ENCODE measurements at regions not wholly inside any gene's neighbourhood (a gene's known extent, or its start where the extent isn't known, plus 50 kb on each side); places are given as distances from the start of the nearest gene placed in this dataset.

DNA sequence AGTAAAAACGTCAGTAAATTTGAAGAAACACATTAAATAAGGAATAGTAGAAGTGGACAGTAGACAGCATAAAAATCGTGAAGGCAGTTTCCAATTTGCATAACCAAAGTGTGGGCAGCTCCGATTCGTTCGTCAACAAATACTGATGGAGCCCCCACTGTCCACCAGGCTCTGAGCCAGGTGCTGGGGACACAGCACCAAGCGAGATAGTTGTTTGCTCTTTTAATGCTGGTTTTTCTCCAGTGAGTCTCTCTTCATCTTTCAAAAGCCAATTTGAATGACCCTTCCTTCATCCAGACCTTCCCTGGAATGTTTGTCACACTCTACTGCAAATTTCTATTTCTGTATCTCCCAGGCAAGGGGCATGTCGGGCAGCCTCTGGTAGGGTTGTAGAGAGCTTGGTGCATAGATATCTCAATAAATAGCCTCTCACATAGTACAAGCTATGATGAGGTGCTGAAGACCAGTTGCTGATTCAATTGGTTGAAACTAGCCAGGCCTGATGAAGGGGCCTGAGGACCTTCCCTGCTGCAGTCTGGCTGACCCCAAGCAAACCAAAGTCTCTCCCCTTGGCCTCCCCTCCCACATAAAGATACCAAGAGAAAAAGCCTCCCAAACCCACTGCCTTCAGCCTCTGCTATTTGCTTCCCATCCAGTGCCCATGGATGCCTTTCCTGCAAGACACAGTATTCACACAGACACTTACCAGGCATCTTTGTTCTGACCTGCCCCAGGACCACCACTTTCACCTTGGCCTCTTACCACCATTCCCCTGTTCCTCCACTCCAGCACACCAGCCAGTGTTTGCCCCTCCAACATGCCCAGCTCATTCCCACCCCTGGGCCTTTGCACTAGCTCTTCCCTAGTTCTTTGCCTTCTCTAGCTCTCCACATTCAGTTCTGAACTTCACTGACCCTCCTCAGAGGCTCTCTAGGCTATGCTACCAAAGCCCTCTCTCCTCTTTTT, 125.2 kb downstream of the CEBPB start:
- Histone ChIP-seq H3K9me3 (no peaks in the 10 kb centered on the region), H3K36me3 (no peaks in the 10 kb centered on the region), H3K4me3 (no peak overlapping the region), H3K27ac (no peak overlapping the region), H3K4me1 (peaks cover 0 to 10% (median 9%) of the 10 kb centered on the region in 3 donors), H3K27me3 (no peaks in the 10 kb centered on the region)
- intact Hi-C loops (cut with DNase I), result no loop called here
- no peak for DNase-seq
- TF ChIP-seq, protein P1, sequence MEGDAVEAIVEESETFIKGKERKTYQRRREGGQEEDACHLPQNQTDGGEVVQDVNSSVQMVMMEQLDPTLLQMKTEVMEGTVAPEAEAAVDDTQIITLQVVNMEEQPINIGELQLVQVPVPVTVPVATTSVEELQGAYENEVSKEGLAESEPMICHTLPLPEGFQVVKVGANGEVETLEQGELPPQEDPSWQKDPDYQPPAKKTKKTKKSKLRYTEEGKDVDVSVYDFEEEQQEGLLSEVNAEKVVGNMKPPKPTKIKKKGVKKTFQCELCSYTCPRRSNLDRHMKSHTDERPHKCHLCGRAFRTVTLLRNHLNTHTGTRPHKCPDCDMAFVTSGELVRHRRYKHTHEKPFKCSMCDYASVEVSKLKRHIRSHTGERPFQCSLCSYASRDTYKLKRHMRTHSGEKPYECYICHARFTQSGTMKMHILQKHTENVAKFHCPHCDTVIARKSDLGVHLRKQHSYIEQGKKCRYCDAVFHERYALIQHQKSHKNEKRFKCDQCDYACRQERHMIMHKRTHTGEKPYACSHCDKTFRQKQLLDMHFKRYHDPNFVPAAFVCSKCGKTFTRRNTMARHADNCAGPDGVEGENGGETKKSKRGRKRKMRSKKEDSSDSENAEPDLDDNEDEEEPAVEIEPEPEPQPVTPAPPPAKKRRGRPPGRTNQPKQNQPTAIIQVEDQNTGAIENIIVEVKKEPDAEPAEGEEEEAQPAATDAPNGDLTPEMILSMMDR (IDR thresholded peaks at IDR 0.05), result no peak
- no peak for FAIRE-seq
- WGBS, 2 donors, result 74% methylated on average over 7 of the region's 7 CpGs
- ATAC-seq, result no peak

DNA sequence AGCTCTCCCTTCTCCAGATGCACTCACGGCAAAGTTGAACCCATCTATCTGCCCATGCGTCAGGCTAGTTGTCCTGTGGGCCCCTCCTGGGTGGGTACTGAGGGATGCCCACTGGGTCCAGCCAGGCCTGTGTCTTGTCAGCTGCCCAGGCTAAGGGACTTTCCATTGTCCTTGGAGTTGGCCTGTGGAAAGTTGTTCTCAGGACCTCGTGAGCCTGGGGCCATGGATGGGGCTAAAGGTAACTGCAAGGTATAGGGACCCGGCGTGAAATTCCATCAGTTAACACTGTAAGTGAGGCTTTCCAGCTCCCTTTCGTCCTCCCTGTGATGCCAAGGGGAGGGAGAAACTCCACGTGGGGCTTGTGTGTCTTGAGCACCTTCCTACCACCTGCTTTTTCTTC, 126.5 kb downstream of the CEBPB start:
- WGBS, 2 donors, result 85 to 86% methylated on average over 7 of the region's 7 CpGs
- Histone ChIP-seq H3K27ac (no peak overlapping the region), H3K27me3 (no peaks in the 10 kb centered on the region), H3K9me3 (no peaks in the 10 kb centered on the region), H3K4me3 (no peak overlapping the region), H3K36me3 (no peaks in the 10 kb centered on the region), H3K4me1 (peaks cover 0 to 19% (median 10%) of the 10 kb centered on the region in 3 donors)
- TF ChIP-seq, protein P1 (IDR thresholded peaks at IDR 0.05), result no peak
- FAIRE-seq, result no peak
- ATAC-seq, result no peak
- no peak for DNase-seq
- intact Hi-C loops (cut with DNase I), result no loop called here

DNA sequence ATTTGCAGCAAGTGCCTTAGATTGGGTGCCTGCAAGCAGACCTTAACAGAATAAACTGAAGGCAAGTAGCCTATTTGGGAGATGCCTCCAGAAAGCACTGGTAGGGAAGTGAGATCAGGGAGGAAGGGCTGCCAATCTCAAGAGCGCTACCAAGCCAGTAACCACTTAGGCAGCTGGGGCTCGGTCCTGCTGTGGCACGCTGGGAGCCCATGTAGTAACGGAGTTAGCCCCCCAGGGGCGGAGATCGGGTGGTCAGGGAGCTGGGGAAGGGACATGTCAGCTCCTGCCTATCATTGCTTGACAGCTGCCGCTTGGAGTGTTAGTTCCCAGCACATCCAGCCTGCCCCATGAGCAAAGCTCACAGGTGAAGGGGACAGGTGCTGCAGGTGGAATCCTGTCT, 127.0 kb downstream of the CEBPB start:
- TF ChIP-seq, protein P1 (IDR thresholded peaks at IDR 0.05), result no peak
- ATAC-seq (no peak), DNase-seq (no peak), FAIRE-seq (no peak)
- H3K4me3 ChIP-seq, result no peak overlapping the region
- H3K4me1 ChIP-seq, result peaks cover 0 to 16% (median 5%) of the 10 kb centered on the region in 3 donors
- H3K27ac ChIP-seq, result no peak overlapping the region
- intact Hi-C loops (cut with DNase I), result no loop called here
- 82% methylated on average over 7 of the region's 7 CpGs for WGBS, 2 donors
- H3K36me3 ChIP-seq, result no peaks in the 10 kb centered on the region
- H3K9me3 ChIP-seq, result no peaks in the 10 kb centered on the region
- no peaks in the 10 kb centered on the region for H3K27me3 ChIP-seq

DNA sequence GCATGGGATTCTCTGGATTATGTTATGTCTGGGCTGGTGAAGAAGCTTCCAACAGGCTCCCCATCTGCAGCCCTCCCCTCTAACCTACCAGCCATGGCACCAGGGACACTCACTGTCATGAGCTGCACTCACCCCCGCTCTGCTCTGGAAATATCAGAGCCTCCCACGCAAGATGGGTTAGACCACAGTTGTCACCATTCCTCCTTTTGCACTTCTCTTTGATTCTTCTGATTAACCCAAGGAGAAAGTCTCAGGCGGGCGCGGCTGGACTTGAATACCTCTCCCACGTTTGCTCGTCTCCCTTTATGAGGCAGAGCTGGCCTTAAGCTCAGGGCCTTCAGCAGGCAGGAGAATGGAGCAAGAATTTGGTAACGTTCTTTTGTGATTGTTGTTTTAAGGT, 128.1 kb downstream of the CEBPB start:
- H3K9me3 ChIP-seq, result no peaks in the 10 kb centered on the region

More for the DNA sequence above, 128.1 kb downstream of the CEBPB start:
- WGBS, 2 donors, result 84 to 92% methylated on average over 8 of the region's 8 CpGs
- H3K4me1 ChIP-seq, result peaks cover 0 to 13% (median 0%) of the 10 kb centered on the region in 3 donors
- FAIRE-seq (no peak), DNase-seq (no peak), ATAC-seq (no peak)
- intact Hi-C loops (cut with DNase I), result no loop called here
- no peaks in the 10 kb centered on the region for H3K27me3 ChIP-seq
- TF ChIP-seq, protein P1 (IDR thresholded peaks at IDR 0.05), result no peak
- no peaks in the 10 kb centered on the region for H3K36me3 ChIP-seq
- no peak overlapping the region for H3K27ac ChIP-seq
- H3K4me3 ChIP-seq, result no peak overlapping the region

All from pancreas (tissue), 10 donors.